DMS 273 (cell line): ENCODE measurements at regions not wholly inside any gene's neighbourhood (a gene's known extent, or its start where the extent isn't known, plus 50 kb on each side); places are given as distances from the start of the nearest gene placed in this dataset.
"Not testable (repeated sequence)": the region's sequence is repeated elsewhere in the genome, so short reads cannot be mapped to it uniquely, and the experiment has no call there.

Experiments
- DNase-seq: peaks from one replicate; lab custom pipeline; 2025; ENCODE audit not compliant: unreplicated experiment; lab: John Stamatoyannopoulos, UW

DNA sequence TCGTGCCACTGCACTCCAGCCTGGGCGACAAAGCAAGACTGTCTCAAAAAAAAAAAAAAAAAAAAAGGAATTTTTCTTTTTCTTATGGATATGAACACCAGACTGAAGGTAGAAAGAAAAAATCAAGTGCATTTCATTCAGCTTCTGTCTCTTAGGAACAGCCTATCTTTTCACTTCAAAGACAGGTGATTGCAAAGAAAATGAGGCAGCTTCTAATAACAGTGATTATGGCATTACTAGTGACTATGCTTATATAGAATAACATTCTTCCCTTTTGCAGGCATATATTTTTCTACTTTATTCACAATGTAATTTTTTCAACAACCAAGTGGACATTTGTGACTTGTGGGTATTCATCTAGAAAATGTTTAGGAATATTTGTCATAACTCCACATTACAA, 295.5 kb upstream of the ATXN7L3B start:
- no peak for DNase-seq

GRCh38 chr12:74245458-74245857, 292.2 kb upstream of the ATXN7L3B start:
- no peak for DNase-seq

GRCh38 chr12:74250891-74251290, 286.7 kb upstream of the ATXN7L3B start:
- no peak for DNase-seq

GRCh38 chr12:74253826-74254225, 283.8 kb upstream of the ATXN7L3B start:
- not testable (repeated sequence) for DNase-seq

DNA sequence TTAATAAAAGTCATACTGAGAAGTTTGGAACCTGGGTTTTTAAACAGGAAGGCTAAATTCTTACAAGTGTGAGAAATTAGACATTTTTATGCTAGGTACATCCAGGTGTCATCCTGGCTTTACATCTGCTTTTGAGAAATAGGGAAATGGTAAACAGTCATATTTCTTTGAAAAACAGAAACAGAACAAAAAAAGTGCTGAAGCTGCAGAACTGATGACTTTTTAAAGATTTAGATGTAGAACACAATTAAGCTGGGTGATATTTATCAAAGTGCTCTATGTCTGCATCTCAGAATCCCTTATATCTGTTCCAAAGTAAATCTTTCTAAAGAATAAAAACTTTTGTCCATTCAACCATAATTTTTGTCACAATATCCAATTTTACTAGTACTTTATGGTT, 282.9 kb upstream of the ATXN7L3B start:
- DNase-seq, result no peak

- no peak for DNase-seq
These were observed 278.4 kb upstream of the ATXN7L3B start for GRCh38 chr12:74259199-74259598.

DNA sequence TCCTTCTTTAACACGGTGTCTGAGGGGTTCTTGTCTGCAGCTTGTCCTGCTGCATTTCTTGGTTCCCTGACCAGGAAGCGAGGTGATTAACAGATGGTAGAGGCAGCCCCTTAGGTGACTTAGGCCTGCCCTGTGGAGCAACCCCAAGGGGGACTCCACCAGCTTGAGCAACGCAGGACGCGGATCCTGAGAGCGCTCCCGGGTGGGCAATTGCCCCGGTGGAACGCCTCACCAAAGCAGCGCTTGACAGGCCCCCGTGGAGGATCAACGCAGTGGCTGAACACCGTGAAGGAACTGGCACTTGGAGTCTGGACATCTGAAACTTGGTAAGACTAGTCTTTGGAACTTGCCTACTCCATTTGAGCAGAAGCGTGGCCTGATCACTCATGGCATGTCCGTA, 272.9 kb upstream of the ATXN7L3B start:
- no peak for DNase-seq

GRCh38 chr12:74269355-74269754, 268.3 kb upstream of the ATXN7L3B start:
- DNase-seq, result not testable (repeated sequence)

DNA sequence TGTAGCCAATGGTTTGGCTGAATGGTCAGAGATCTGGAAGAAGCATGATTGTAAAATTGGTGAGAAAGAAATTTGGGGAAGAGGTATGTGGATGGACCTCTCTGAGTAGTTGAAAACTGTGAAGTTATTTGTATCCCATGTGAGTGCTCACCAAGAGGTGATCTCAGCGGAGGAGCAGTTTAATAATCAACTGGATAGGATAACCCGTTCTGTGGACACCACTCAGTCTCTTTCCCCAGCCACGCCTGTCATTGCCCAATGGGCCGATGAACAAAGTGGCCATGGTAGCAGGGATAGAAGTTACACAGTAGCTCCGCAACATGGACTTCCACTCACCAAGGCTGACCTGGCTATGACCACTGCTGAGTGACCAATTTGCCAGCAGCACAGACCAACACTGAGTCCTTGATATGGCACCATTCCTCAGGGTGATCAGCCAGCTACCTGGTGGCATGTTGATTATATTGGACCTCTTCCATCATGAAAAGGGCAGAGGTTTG, 257.4 kb upstream of the ATXN7L3B start:
- DNase-seq, result no peak

GRCh38 chr12:74281401-74282180, 256.0 kb upstream of the ATXN7L3B start:
- not testable (repeated sequence) for DNase-seq

DNA sequence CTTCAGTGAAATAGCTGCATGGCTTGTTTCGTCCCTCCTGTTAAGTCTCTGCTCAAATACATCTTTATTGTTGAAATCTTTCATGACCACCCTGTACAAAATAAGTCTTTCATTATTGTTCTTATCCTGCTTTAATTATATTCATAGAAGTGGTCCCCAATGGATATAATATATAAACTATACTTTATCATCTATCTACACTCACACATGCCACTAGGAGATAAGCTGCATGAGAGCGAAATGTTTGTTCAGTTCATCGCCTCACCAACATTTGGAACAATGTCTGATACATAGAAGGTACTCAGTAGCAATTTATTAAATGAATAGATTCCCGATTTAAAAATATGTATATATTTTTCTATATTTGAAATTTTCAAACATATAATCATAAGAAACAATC, 254.0 kb upstream of the ATXN7L3B start:
- no peak for DNase-seq

GRCh38 chr12:74285773-74286172, 251.9 kb upstream of the ATXN7L3B start:
- DNase-seq, result no peak

DNA sequence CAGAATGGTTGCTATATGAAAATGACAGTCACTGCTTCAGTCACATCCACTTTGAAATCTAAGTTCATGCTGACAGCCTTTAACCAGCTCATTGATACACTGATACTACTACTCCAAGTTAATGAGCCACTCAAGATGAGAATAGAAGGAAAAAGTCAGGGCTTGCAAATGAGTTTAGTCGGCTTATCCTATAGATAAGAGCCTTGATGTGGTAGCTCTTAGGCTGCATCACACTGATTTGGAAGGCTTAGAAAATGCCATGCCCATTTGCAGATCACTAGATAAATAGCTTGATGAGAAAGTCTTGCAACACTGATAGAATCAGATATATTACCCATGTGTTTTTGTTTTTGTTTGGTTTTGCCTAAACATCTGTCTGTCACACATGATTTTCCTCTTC, 251.4 kb upstream of the ATXN7L3B start:
- DNase-seq, result no peak

DNA sequence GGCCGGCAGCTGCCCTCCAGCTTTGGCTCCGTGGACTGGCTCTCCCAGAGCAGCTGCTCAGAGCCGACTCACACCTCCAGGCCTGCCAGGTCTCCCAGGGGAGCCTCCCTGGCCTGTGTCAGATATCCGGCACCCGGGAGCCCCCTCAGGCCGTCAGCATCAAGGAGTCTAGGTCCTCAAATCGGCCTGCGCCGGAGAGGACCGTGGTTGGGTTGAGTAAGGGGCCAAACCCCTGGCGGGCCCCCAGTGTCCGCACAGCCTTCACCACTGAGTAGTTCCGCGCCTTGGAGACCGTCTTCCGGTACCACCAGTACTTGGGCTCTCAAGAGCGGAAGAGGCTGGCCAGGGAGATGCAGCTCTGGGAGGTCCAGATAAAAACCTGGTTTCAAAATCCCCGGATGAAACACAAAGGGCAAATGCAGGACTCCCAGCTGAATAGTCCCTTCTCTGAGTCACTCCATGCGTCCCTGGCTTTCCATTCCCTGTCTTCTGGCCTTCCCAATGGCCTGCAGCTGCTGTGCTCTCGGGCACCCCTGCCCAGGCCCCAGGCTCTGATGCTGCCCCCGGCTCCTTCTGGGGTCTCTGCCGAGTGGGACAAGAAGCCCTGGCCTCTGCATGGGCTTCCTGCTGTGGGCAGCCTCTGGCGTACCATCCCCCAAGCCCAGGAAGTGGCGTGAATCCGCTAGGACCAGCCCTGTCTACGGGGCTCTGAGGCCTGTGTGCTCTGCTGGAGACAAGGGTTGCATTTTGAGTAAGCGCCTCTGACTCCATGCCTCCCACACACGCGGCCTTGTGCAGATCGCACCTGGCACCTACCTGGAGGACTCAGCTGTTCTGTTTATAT, 245.1 kb upstream of the ATXN7L3B start:
- DNase-seq, result no peak

DNA sequence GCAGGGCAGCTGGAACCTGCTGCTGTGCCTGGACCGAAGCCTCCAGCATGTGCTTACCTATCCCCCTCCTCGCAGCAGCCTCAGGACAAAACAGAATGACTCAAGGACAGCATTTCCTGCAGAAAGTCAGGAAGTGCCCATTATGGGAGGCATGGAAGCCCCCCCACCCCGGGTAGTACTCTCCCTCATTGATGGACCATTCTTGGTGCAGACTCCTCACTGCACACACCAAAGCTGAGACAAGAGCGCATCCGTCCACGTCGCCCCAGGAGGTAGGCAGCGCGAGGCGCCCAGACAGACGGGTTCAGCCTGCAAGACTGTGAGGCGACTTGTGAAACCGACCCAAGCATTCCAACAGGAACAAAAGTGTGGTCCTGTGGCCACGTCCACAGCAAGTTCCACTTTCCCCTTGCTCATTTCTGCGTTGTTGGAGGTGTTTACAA, 243.9 kb upstream of the ATXN7L3B start:
- DNase-seq, result no peak

GRCh38 chr12:74317078-74317601, 220.5 kb upstream of the ATXN7L3B start:
- peak; percentile 47 for DNase-seq

DNA sequence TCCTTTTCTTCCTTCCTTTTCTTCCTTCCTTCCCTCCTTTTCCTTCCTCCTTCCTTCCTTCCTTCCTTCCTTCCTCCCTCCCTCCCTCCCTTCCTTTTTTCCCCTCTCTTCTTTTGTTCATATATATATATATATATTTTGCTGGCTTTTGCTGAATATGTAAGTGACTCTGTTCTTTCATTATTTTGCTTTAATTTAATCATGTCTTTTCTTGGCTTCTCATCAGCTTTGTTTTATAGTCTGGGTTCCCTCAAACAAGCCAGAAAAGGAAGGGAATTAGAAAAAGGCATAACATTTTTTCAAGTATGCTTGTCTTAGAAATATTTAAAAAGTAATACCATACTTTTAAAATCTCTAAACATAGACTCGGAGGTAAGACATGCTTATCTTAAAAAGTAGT, 219.9 kb upstream of the ATXN7L3B start:
- DNase-seq, result no peak

DNA sequence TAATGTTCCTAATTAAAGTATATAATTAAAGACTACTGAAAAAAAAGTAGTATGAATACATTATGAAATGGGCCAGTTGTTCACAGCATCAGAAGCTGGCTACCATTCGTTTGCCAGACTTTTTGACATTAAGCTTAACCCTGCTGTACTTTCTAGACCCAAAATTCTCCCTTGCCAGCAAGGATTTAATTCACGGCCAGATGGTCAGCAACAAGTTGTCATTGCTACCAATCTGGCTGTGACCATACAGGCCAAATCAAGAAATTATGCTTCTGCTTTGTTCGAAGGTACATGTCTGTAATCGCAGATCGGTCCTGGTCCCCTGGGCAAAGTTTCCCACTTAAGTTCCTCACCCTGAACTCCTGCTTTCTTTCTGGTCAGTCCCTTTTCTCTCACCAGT, 217.7 kb upstream of the ATXN7L3B start:
- DNase-seq, result no peak

DNA sequence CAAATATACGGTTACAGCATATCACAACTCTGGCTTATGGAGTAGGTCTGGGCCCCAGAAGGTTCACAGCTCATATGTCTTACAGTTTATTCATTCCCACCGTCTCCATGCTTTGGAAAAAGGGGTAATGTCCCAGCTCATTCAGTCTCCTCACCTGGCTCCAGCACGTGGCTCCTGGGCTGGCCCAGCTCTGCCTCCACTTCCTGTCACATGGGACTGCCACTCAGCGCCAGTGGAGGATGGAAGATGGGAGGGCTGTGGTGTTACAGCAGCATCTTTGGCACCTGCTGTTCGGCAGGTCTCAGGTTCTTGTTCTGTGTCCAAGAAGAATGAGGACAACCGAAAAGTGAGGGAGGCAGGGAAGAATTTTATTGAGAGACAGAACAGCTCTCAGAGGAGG, 216.3 kb upstream of the ATXN7L3B start:
- no peak for DNase-seq

- no peak for DNase-seq
These were observed 214.8 kb upstream of the ATXN7L3B start for GRCh38 chr12:74322792-74323191.

- DNase-seq, result no peak
These were observed 209.0 kb upstream of the ATXN7L3B start for GRCh38 chr12:74328623-74329022.

DNA sequence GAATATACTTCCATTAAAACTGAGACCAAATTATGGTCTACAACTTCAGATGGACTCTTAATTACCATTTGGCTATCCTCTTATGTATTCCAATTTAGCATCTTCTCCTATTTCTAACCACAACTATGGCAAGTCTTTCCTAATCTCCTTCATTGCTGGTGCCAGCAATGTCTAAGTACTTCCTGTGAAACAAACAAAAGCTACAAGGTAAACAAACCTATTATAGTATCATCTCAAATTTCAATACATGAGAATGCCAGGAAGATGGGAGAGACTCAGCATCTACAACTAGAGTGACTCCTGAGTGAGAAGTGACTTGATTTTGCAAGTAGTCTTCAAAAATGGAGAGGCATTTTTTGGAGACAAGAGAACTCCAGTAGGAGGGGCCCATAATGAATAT, 202.9 kb upstream of the ATXN7L3B start:
- no peak for DNase-seq
